ENCODE measurements at regions not wholly inside any gene's neighbourhood (a gene's known extent, or its start where the extent isn't known, plus 50 kb on each side); places are given as distances from the start of the nearest gene placed in this dataset.

GRCh38 chr1:213844632-213845031 lies 143.1 kb upstream of the PROX1 start:
- Histone ChIP-seq H3K4me3 (ENCODE audit: low read length) (no peak overlapping the region), H2AFZ (ENCODE audit: low read depth, low read length) (no peak overlapping the region), H3K36me3 (replicated peaks; ENCODE audit: low read depth, low read length) (no peaks in the 10 kb centered on the region)

GRCh38 chr1:213852107-213852506 lies 135.7 kb upstream of the PROX1 start:
- Histone ChIP-seq H3K4me3 (ENCODE audit: low read length) (no peak overlapping the region), H3K79me2 (ENCODE audit: low read length) (no peaks in the 10 kb centered on the region), H4K20me1 (ENCODE audit: insufficient read depth, low read length) (no peaks in the 10 kb centered on the region), H3K4me1 (ENCODE audit: low read length) (no peaks in the 10 kb centered on the region), H2AFZ (ENCODE audit: low read depth, low read length) (no peak overlapping the region), H3K9me3 (ENCODE audit: insufficient read depth, low read length) (no peaks in the 10 kb centered on the region), H3K27ac (ENCODE audit: low read length) (no peak overlapping the region), H3K4me2 (ENCODE audit: low read length) (no peak overlapping the region), H3K36me3 (replicated peaks; ENCODE audit: low read depth, low read length) (no peaks in the 10 kb centered on the region), H3K9ac (ENCODE audit: low read length) (no peak overlapping the region), H3K27me3 (ENCODE audit: low read depth, low read length) (peaks cover 28% of the 10 kb centered on the region)
- no peak for TF ChIP-seq EZH2phosphoT487 (IDR thresholded peaks at IDR 0.05; ENCODE audit: low read depth)
- no peak for TF ChIP-seq CTCF (IDR thresholded peaks at IDR 0.05; ENCODE audit: low read depth, low read length)

More at GRCh38 chr1:213844632-213845031, 143.1 kb upstream of the PROX1 start:
- H4K20me1 ChIP-seq (ENCODE audit: insufficient read depth, low read length) = no peaks in the 10 kb centered on the region
- no peak overlapping the region for H3K4me2 ChIP-seq (ENCODE audit: low read length)
- H3K9ac ChIP-seq (ENCODE audit: low read length) = no peak overlapping the region
- H3K4me1 ChIP-seq (ENCODE audit: low read length) = no peaks in the 10 kb centered on the region
- no peaks in the 10 kb centered on the region for H3K79me2 ChIP-seq (ENCODE audit: low read length)
- H3K27me3 ChIP-seq (ENCODE audit: low read depth, low read length) = peaks cover 32% of the 10 kb centered on the region
- H3K9me3 ChIP-seq (ENCODE audit: insufficient read depth, low read length) = no peaks in the 10 kb centered on the region
- no peak overlapping the region for H3K27ac ChIP-seq (ENCODE audit: low read length)
- TF ChIP-seq CTCF (IDR thresholded peaks at IDR 0.05; ENCODE audit: low read depth, low read length) (no peak), EZH2phosphoT487 (IDR thresholded peaks at IDR 0.05; ENCODE audit: low read depth) (no peak)

- H3K27me3 ChIP-seq (ENCODE audit: low read depth, low read length) = 0 out of 2 replicates have a peak, but pooled peaks cover 7% of the 10 kb centered on the region
- no peaks in the 10 kb centered on the region for H3K9me3 ChIP-seq (ENCODE audit: insufficient read depth, low read length)
- no peaks in the 10 kb centered on the region for H3K4me1 ChIP-seq (ENCODE audit: low read length)
- H2AFZ ChIP-seq (ENCODE audit: low read depth, low read length) = no peak overlapping the region
- no peak overlapping the region for H3K27ac ChIP-seq (ENCODE audit: low read length)
- no peak overlapping the region for H3K9ac ChIP-seq (ENCODE audit: low read length)
- H3K4me3 ChIP-seq (ENCODE audit: low read length) = no peak overlapping the region
- no peak overlapping the region for H3K4me2 ChIP-seq (ENCODE audit: low read length)
- TF ChIP-seq EZH2phosphoT487 (IDR thresholded peaks at IDR 0.05; ENCODE audit: low read depth) = no peak
- no peak; the same call in 1 of the 2 replicates for TF ChIP-seq CTCF (IDR thresholded peaks at IDR 0.05; ENCODE audit: low read depth, low read length)
- H3K79me2 ChIP-seq (ENCODE audit: low read length) = no peaks in the 10 kb centered on the region
- no peaks in the 10 kb centered on the region for H4K20me1 ChIP-seq (ENCODE audit: insufficient read depth, low read length)
- H3K36me3 ChIP-seq (replicated peaks; ENCODE audit: low read depth, low read length) = no peaks in the 10 kb centered on the region
Observed at GRCh38 chr1:213858581-213858980, 129.2 kb upstream of the PROX1 start.

- no peak overlapping the region for H3K9ac ChIP-seq (ENCODE audit: low read length)
- no peak overlapping the region for H3K4me2 ChIP-seq (ENCODE audit: low read length)
- H4K20me1 ChIP-seq (ENCODE audit: insufficient read depth, low read length) = no peaks in the 10 kb centered on the region
- H3K9me3 ChIP-seq (ENCODE audit: insufficient read depth, low read length) = no peaks in the 10 kb centered on the region
- TF ChIP-seq CTCF (IDR thresholded peaks at IDR 0.05; ENCODE audit: low read depth, low read length) (no peak), EZH2phosphoT487 (IDR thresholded peaks at IDR 0.05; ENCODE audit: low read depth) (no peak)
- no peaks in the 10 kb centered on the region for H3K79me2 ChIP-seq (ENCODE audit: low read length)
- H3K36me3 ChIP-seq (replicated peaks; ENCODE audit: low read depth, low read length) = no peaks in the 10 kb centered on the region
- H3K27me3 ChIP-seq (ENCODE audit: low read depth, low read length) = 0 out of 2 replicates have a peak, but pooled peaks cover 4% of the 10 kb centered on the region
- H3K27ac ChIP-seq (ENCODE audit: low read length) = no peak overlapping the region
- no peaks in the 10 kb centered on the region for H3K4me1 ChIP-seq (ENCODE audit: low read length)
- H2AFZ ChIP-seq (ENCODE audit: low read depth, low read length) = no peak overlapping the region
- no peak overlapping the region for H3K4me3 ChIP-seq (ENCODE audit: low read length)
Observed at GRCh38 chr1:213861841-213862240, 125.9 kb upstream of the PROX1 start.
